HG02938 (cell line): ENCODE measurements at regions not wholly inside any gene's neighbourhood (a gene's known extent, or its start where the extent isn't known, plus 50 kb on each side); places are given as distances from the start of the nearest gene placed in this dataset.

Experiments
- ATAC-seq: cut with Tn5 transposase; IDR thresholded peaks from one replicate; pipeline ENCODE4 v1.9.1; 2021; ENCODE audit warnings: mild to moderate bottlenecking, moderate library complexity; ENCODE audit not compliant: unreplicated experiment

DNA sequence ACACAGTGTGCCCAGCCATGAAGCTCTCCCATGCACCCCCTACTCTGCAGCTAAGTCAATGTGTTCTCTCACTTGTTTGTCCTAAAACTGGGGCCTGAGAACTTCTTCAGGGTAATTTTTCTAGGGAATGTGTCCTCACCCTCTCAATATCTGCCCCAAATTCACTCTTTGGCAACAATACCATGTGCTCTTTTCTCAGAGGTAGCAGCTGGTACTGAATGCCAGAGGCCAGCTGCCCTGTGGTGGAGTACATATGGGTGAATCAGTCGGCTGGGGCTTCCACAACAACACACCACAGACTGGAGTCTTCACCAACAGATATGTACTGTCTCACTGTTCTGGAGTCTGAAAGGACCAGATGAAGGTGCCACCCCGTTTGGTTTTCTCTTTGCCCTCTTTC lies 97.7 kb upstream of the TOP3B start:
- ATAC-seq, result no peak

DNA sequence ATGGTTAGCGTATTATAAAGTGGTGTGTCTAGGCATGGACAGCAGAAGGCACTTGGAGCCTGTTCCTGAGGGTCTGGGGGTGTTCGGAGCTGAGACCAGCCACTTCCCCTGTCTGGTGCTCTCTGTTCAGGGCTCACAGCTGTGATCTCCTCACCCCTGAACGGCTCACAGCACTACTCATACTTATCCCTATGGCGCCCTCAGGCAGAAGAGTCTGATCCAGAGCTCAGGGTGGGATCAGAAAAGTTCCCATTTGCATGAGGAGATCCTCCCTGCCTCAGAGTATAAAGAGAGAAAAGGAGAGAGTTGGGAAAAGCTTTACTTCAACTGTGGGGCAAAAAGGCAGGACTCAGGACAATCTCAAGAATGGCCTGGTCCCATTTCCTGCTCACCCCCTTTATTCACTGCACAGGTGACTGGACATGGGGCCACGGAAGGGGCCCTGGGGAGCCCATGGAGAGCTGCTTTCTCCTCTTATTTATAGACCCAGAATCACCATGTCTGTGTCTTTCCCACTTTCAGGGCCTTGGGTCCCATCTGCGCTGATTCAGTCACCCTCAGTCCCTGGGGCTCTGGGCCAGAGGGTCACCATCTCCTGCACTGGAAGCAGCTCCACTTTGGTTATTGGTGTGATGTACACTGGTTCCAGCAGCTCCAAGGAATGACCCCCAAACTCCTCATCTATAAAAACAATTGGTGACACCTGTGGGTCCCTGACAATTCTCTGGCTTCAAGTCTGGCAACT lies 97.0 kb upstream of the TOP3B start:
- no peak for ATAC-seq

DNA sequence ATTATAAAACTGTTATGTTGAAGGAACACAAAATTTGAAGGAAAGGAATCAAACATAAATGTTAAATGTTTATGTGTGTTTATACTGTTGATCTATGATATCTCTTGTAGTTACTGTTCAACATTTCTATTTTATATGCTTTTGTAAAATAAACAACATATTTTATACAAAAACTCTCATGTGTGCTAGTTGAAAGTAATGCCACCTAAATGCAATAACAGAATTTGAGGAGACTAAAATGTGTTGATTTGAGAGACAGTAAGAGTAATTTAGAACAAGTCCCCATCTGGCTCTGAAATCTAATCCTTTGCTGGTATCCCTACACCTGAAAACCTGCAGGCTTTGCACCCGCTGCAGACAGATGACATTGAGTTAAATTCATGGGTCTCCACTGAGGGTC lies 95.7 kb upstream of the TOP3B start:
- ATAC-seq, result no peak

DNA sequence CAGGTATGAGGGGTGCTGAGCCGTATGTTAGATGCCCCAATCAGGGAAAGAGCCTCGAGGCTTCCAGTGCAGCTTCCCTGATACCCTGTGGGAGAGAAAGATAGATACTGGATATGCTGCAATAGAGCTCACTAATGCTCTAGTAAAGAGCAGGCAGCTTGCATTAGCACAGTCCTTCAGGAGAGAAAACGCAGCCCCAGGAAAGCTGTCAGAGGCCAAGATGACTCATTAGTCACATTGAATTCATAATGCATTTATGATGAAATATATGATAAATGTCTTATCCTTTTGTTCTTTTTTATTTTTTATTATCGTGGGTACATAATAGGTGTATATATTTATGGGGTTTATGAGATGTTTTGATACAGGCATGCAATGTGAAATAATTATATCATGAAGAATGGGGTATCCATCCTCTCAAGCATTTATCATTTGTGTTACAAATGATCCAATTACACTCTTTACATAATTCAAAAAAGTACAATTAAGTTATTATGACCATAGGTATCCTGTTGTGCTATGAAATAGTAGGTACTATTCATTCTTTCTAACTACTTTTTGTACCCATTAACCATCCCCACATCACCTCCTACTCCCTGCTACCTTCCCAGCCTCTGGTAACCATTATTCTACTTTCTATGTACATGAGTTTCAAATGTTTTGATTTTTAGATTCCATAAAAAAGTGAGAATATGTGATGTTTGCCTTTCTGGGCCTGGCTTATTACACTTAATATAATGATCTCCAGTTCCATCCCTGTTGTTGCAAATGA lies 94.5 kb upstream of the TOP3B start:
- no peak for ATAC-seq

DNA sequence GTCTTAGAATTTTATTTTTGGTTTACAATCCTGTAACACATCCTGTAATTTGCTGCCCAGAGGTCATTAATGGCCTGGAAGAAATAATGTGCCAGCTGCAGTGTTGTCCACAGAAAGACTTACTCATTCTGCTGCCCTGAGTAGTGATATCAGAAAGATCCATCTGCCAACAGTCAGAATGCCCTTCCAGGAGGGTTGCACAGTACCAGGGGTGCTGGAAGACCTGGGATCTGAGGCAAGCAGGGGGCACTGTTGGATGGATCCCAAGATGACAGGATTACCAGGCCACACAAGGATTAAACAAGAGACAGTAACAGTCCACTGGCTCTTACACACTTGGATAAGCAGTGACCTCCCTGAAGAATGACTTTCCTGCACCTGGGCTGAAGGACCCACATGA lies 93.8 kb upstream of the TOP3B start:
- ATAC-seq, result no peak

DNA sequence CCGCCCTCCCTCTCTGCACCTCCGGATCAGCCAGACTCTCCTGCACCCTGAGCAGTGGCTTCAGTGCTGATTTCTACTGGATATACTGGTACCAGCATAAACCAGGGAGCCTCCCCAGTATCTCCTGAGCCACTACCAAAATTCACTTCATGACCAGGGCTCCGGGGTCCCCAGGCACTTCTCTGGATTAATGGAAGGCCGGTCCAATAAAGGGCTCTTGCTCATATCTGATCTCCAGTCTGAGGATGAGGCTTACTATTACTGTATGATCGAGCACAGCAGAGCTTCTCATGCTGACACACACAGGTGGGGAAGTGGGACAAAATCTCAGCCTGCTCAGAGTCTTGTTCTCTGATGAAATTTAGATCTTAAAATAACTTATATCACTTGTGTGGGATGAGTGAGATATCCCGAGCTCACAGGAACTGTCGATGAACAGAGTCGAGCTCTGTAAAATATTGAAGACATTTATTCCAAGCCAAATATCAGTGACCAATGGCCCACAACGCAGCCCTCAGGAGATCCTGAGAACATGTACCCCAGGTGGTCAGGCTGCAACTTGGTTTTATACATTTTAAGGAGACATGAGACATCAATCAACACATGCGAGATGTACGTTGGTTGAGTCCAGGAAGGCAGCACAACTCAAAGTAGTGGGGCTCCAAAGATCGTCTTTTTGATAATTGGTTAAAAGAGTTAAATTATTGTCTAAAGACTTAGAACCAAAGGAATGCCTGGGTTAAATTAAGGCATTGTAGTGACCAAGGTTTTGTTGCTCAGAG lies 93.0 kb upstream of the TOP3B start:
- no peak for ATAC-seq

DNA sequence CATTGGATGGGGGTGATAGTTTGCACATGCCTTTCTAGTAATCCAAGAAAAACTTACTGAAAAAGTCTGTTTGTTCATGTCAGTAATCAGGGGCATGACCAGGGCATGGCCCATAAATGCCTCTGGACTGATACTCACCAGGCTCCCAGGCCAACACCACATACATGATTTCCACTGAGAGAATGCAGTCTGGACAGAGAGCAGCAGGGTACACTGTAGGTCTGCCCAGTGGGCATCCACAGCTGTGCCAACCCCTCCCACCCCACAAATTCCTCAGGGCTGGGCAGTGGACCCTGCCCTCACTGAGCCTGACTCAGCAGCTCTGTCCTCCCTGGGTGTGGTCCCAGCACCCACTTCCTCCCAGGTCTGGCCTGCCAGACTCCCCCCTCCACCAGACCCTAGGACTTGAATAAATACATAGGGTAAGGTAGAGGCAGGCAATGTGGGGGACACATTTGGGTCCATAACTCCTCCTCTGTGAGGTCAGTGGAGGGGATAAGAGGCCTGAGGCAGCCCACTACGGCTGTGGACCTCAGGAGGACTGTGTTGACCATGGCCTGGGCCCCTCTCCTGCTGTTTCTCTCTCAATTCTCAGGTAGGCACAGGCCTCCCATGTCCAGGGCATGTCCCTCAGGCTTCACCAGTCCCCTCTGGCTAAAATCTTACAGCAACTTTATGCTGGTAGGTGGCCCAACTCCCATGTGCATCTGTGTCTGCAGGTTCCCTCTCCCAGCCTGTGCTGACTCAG lies 92.2 kb upstream of the TOP3B start:
- ATAC-seq, result no peak

DNA sequence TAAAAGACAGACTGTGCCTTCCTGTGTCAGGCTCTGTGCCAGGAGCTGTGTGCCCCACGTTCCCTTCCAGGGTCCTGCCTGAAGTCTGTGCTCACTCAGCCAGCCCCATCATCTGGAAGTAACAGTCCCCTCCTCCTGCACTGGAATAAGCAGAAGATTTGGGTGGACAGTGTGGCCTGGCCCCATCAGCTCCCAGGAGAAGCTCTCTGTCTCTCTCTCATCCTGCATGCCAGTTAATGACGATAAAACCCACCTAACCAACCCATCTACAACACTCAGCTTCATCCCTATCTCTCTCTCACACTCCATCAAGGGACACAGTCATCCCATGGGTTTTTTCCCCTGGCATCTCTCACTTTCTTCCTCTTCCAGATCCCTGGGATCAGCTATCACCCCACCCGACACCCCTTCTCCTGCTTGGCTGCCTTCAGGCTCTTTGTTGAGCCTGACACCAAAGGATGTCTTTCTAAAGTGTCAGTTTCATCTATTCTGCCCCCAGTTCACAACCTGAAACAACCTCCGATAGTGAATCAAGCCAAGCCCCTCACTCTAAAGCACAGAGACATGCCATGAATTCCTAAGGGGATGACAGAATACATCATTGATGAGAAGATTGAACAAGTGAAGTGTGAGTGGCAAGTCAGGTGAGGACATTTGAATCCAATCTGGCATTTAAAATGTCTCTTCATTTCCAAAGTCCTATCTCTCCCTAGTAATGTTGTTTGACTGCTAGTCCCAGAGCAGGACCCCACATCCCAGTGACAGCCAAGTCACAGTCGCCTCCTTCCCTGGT lies 91.4 kb upstream of the TOP3B start:
- no peak for ATAC-seq

DNA sequence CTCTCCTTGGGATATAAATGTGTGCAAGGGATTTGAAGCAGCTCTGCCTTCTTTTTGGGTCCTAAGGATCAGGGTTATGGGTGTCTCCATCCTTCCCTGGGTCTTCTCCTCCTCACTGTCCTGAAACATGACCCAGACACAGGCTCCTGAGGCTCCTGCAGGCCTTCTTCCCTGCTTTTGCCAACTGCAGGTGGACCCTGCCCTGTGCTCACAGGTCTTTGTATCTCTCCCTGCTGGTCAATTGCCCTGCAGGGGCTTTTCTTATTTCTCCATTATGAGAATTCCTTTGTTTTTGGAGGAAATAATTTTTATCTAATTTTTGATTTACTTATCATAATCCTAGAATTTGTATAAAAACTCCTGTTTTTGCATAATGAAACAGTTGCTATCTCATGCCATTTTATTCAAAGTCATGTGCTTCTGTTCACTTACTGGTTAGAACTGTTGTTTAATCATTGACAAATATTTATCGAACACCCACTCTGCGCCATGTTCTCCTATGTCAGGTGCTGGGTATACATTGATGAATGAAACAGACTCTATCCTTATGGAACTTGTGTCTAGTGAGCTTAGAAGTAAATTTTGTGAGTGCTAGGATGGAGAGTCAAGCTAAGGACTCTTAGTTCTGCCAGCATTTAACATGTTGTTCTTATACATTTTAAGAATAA lies 89.7 kb upstream of the TOP3B start:
- ATAC-seq, result no peak

DNA sequence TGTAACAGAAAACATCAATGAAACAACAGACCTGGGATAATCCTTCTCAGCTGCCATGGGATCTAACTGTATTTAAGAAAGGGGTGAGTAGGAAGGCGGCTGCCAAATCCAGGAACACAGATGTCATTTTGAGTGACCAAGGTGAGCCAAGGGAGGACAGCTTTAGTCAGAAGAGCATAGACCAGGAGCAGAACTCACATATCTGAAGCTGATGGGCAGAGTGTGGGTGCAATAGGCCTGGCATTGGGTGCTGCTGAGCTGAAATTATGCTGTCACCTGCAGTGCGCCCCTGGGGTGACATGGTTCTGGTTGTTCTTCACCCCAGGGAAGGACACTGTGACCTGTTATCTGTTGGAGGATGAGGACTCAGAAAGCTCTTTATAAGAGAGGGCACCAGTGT lies 88.9 kb upstream of the TOP3B start:
- ATAC-seq, result no peak

DNA sequence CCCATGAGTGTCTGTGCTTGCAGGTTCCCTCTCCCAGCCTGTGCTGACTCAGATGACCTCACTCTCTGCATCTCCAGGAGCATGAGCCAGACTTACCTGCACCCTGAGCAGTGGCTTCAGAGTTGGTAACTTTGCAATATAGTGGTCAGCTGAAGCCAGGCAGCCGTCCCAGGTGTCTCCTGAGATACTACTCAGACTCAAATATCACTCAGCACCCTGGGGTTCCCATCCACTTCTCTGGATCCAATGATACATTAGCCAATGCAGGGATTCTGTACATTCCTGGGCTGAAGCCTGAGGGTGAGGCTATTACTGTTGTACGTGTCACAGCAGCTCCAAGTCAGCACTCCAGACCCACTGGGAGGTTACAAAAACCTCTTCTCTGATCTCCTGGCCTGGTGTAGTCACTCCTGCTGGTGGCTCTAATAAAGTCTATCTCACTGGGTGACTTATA lies 87.8 kb upstream of the TOP3B start:
- ATAC-seq, result no peak

DNA sequence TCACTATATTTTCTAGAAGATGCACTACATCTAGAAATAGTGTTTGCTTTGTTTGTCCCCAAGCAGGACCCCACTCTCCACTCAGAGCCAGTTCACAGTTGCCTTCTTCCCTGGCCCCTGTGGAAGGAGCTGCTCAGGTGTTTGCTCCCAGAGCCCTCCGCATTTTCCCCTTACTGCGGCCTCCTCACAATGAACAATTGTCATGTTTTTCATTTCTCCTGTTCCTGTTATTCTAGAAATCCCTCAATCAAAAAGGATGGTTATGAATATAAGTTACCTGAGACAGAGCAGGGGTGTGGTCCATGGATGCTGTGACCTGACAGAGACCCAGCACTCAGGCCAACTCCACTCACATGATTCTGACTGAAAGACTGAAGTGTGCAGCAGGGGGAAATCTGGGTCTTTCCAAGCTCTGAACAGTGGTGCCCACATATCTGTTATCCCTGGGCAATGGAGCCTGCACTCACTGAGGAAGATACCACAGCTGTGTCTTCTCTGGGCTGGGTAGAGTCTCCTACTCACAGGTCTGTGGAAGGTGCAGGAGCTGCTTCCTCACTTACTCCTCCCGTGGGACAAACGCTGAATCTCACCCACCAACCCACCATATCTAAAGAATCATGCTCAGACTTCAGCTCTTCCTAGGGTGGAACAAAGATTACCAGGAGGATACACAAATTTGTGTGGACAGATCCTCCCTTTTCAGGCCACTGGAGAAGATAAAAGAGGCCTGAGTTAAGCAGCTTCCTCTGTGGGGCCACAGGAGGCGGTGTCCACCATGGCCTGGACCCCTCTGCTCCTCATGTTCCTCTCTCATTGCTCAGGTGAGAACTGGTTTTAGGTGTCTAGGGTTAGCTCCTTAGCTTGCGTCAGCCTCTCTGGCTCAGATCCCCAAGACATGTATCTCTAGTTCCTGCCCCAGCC lies 87.1 kb upstream of the TOP3B start:
- ATAC-seq, result no peak

DNA sequence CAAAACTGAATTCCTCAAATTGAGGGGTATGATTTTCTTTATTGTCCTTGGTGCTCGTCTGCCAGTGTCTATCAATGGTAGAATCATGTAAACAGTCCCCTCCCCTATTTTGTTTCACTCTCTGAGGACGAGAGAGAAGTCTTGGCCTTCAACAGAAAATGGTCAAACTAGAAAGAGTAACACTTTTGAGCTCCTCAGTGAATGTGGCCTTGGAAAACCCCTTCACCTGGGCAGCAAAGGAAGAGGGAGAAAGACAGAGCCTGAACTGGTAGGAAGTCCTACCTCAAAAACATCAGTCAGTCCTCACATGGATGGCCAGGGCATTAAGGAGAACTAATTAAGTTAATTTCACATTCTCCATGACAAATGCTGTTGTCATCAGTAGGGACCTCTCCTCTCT lies 86.1 kb upstream of the TOP3B start:
- ATAC-seq, result no peak

DNA sequence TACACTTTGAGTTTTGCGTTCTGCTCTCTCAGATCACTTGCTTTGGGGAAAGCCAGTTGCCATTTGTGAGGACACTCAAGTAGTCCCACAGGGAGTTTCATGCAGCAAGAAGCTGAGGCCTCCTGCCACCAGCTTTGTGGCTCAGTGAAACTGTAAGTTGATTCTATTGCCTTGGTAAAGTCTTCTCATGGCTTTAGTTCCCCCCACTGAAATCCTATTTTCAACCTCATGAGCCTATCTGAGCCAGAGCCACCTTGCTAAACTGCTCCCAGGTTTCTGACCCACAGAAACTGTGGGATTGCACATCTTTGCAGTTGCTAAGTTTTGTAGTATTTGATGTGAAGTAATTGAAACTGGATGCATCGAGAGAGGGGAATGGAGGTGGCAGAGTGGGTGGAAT lies 85.4 kb upstream of the TOP3B start:
- no peak for ATAC-seq

DNA sequence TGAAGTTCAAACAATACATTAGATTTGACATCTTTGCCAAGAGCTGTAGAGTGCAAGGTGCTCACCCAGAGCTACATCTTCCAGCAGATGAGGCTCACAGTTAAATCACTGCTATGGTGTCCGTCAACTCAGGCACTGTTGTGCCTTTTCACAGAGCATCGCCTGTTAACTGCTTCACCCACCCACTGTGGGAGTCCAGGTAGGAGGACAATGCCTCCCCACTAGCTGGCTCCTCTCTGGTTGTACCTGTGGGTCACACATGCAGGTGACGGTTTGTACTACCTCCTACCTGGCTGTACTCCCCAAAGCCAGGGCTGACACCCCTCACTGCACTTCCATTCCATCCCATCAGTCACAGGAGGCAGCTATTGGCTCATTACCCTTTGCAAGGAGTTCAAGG lies 84.6 kb upstream of the TOP3B start:
- ATAC-seq, result no peak

DNA sequence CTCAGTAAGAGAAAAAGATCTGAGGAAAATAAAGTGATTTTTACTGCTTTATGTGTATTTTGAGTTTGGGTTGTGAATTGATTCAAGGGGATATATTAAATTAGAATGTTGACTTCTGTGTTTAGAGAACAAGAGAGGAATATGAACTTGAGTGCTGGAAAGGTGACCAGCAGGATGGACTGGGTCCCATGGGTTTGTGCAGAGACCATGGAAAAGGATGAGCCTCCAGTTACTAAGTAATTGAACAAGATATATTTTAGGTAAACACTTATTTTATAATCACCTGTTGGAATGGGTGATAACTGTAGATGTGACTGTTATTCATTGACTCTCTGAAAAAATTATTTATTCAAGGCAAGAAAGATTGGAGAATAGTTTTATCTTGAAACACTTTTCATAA lies 82.0 kb upstream of the TOP3B start:
- ATAC-seq, result no peak

DNA sequence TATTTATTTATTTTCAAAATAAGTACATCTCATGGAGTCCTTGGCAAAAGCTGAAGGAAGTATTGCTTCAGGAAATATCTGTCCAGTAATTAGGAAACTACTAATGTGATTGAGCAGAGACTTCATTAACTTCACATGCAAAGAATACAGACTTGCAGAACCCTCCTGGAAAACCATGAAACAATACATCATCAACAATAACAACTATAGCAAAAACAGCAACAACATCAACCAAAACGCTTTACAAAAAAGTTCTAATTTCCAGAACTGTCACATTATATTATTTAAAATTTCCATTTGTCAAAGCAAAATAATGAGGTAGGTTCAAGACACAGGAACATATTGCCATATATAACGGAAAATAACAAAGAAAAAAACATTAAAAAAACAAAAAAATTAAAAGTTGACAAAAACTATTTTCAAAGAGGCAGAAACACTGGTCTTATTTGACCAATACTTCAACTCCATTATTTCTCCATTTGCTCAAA lies 79.8 kb upstream of the TOP3B start:
- ATAC-seq, result no peak
